HG03097 (cell line): ENCODE measurements at regions not wholly inside any gene's neighbourhood (a gene's known extent, or its start where the extent isn't known, plus 50 kb on each side); places are given as distances from the start of the nearest gene placed in this dataset.

Experiments used
- ATAC-seq: cut with Tn5 transposase; IDR thresholded peaks from one replicate; pipeline ENCODE4 v1.9.1; 2021; ENCODE audit not compliant: unreplicated experiment, low FRiP score

GRCh38 chr12:90428881-90429280 is 526.1 kb downstream of the CCER1 start:
- ATAC-seq: no peak

DNA sequence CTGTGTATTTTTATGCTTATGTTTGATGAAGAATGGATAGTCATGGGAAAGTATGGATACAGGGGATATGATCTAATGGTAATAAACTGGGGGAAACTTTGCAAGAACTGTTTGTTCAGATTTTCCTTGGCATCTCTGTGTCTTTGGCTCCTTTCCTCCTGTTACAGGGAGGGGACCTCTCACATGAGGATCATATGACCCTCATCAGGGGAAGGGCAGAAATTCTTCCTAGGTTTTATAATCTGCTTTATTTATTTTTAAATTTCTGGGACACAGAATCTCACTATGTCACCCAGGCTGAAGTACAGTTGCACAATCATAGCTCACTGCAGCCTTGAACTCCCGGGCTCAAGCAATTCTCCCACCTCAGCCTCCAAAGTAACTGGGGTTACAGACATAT is 526.5 kb downstream of the CCER1 start:
- no peak for ATAC-seq

DNA sequence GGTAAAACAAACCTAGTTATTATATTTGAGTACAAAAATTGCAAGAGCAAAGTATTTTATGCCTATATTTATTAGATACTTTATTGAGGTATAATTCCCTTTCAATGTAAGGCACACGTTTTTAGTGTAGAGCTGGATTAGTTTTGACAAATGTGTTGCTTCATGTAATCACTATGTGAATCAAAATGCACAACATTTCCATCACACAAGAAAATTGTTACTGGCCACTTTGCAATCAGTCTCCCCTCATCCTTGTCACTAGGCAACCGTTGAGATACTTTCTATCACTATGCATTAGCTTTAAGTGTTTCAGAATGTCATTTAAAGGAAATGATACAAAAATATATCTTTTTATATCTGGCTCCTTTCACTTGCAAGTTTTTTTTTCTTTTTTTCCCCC is 531.0 kb downstream of the CCER1 start:
- no peak for ATAC-seq

DNA sequence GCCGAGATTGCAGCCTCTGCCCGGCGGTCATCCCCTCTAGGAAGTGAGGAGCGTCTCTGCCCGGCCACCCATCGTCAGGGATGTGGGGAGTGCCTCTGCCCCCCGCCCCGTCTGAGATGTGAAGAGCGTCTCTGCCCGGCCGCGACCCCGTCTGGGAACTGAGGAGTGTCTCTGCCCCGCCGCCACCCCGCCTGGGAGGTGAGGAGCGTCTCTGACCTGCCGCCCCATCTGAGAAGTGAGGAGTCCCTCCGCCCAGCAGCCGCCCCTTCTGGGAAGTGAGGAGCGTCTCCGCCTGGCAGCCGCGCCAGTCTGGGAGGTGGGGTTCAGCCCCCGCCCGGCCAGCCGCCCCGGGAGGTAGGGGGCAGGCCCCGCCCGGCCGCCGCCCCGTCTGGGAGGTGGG is 544.0 kb downstream of the CCER1 start:
- ATAC-seq: no peak

DNA sequence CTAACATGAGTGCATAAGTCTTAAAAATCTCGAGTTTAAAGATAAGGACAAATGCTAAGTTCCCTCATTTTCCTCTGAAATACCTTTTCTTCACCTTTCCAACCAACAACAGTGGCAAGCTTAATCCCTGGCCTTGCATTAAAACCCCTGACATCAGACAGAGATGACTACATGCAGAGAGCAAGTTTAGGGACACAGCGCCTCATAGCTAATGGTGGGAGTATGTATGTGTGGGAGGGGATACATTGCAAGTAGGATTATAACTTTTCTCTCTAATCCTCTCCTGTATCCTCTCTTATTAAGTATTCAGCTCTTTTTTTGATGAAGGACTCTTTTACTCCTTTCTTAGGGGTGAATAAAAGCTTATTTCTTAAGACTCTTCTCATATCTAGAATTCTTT is 547.1 kb downstream of the CCER1 start:
- ATAC-seq: no peak

DNA sequence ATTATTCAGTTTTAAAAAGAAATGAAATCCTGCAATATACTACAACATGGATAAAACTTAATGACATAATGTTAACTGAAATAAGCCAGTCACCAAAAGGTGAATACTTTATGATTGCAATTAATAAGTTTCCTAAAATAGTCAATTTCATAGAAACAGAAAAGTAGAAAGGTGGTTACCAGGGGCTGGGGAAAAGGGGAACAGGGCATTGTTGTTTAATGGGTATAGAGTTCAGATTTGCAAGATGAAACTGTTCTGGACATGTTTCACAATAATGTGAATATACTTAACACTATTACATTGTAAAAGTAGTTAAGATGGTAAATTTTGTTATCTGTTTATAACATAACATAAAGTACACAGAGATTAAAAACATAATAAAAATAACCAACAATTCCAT is 550.9 kb downstream of the CCER1 start:
- ATAC-seq: peak; percentile 76

- ATAC-seq: no peak
Observed at GRCh38 chr12:90401185-90401584, 553.8 kb downstream of the CCER1 start.

DNA sequence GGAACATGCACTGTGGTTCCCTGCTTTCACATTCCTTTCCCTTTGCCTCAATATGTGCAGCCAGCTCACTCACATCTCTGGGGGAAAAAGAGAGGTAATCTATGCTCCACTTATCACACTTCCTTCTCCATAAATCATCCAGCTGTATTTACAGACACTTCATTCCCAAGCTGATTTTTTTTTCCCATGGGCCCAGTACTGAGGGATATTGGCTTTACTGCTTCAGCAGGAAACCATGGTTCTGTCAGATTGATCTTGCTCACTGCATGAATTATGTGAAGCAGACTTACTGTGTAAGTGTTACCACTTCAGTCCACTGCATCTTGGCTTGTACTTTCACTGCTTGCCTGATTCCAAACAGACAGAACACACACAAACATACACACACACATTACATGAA is 555.6 kb downstream of the CCER1 start:
- ATAC-seq: no peak

DNA sequence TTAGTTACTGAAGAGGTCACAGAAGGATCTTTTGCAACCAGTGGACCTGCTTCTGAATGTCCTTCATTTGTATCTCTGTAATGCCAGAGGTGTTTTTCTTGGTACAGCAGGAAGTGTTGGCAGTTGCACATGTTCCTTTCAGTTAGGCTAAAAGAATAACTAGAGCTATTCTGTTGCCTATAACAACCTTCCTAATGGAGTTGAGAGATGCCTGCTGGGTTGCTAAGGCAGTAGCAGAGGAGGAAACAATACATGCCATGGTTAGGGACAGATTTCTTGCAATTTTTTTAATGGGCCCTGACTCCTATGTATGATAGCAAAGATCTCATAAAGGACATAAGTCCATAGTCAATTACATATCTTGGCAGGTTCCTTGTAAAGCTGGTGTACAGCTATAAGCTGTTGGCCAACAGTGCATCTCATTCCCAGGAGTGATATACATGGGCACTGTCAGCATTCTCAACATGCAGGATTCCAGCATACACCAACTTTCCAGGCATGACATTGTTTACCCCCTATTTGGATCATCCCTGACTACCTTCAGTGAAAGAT is 556.6 kb downstream of the CCER1 start:
- ATAC-seq: no peak

DNA sequence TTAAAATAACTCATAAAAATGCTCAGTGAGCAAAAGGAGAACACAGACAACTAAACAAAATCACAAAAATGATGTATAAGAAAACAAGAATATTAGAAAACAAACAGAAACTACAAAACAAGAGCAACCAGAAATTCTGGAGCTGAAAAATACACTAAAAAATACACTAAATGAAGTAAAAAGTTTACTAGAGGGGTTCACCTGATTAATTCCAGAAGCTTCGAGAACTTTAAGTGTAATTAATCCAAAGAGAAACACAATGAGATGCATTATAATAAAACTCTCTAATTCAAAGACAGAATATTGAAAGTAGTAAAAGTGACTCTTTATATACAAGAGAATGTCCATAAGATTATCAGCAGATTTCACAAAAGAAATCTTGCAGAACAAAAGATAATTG is 558.4 kb downstream of the CCER1 start:
- no peak for ATAC-seq

DNA sequence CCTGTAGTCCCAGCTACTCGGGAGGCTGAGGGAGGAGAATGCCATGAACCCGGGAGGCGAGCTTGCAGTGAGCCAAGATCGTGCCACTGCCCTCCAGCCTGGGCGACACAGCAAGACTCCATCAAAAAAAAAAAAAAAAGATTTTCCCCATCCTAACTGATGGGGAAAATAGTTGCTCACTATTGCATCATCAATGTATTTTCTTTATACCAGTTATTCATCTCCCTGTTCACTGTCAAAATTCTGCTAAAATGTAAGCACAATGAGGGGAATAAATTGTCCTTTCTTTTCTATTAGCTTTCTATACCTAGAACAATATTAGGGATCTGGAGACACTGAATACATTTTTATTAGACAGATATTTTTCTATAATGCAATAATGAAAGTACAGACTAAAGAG is 561.3 kb downstream of the CCER1 start:
- no peak for ATAC-seq

DNA sequence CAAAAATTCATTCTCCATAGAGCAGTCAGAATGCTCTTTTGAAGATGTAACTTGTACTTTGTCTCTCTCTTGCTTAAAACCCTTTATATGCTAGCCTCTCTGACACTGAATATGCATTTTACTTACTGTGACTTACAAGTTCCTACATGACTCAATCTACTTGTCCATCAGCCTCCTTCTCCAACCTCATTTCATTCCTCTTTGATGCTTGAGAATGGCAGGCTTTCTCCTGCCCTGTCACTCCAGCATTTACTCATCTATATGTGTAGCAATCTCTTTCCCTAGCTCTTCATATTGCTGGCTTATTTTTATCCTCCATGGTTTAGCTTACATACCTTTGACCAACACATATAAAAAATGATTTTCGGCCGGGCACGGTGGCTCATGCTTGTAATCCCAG is 561.9 kb downstream of the CCER1 start:
- ATAC-seq: no peak

DNA sequence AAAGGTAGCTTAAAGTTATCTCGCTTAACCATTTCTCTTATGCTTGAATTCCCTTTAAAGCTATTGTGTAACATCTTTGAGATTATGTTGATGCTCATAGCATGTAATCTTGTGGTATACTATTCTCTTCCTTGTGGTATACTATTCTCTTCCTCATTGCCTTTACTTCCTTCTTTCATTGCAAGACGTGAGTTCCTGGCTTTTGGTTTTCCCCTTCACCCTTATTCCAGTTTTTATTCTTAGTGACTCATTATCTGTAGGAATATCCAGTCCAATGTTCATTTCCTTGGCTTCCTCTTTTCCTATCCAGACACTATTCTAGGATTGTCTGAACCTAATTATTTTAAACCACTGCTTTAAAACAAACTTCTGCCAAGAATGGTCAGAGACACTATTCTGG is 564.0 kb downstream of the CCER1 start:
- no peak for ATAC-seq

DNA sequence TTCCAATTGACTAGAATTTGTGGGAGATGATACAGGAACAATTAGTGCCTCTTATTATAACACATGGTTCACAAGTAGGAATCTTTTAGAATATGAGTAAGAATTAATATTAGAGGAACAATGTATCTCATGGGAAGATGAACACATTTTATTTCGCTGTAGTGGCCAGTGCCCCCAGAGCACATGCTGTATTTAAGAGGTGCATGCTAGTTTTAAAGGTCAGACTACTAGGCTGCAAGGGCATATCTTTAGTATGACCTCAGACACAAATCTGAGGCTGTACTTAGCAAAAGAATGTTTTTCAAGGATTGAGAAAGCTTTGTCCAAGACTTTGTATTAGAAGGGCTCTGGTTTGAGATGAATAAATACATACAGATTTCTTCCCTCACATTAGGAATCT is 586.9 kb downstream of the CCER1 start:
- ATAC-seq: no peak

GRCh38 chr12:90366286-90366685 is 588.7 kb downstream of the CCER1 start:
- ATAC-seq: no peak

DNA sequence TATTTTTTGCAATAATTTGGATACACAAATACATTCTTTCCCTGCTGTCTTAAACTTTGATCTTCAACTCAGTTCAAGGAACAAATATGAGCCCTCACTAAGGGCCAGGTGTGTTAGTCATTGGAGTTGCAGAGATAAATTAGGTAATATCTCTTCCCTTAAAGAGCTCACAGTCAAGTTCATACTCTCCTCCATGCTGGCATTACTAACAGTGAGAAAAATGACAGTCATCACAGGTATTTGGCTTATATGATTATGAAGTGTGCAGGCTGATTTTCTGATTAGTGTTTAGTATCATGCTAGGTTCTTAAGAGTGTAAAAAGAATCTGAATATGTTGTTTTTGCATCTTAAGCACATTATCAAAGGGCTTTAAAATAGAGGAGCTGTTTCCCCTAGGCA is 594.7 kb downstream of the CCER1 start:
- no peak for ATAC-seq

DNA sequence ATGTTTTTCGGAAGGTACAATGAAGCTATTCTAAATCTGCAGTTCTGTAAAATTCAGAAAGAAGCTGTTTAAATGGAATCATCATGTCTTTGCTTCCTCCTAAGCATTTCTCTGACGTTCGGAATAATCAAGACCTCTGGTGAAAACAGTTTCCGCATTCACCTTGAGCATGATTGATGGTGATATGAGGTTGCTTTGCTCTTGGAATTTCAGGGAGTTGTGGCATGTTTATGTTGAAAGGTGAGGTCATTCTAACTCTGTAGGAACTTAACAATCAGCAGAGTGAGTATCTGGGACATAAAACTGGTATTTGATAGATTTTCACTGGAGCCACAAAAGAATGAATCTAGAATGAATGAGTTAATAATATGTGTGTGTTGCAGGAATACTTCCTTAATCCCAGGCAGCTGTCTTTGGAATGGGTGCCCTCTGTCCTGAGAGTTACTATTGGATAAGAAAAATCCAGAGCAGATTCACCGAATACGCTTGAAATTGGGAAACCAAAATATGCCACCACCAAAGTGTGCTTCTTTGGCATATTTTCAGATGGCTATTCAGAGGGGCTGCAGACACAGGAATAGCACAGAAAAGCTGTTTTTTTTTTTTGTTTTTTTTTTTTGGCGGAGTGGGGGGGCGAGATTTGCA is 599.1 kb downstream of the CCER1 start:
- ATAC-seq: no peak

DNA sequence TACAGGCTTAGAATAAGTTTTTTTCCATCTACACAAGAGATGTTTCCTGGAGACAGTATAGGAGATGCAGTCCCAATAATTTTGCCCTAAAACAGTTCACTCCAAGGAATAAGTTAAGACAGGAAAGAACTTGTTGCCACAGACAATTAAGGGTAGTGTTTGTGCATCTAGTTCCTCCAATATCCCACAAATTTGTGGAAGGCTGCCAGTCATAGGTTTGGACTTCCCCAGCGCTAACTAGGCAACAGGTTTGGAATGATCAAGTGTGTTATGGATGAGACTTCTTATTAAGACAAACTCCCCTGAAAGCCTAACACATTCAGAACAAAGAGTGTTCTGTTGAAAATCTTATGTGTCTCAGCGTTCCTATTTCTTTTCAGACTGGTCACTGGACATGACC is 611.0 kb downstream of the CCER1 start:
- ATAC-seq: no peak

DNA sequence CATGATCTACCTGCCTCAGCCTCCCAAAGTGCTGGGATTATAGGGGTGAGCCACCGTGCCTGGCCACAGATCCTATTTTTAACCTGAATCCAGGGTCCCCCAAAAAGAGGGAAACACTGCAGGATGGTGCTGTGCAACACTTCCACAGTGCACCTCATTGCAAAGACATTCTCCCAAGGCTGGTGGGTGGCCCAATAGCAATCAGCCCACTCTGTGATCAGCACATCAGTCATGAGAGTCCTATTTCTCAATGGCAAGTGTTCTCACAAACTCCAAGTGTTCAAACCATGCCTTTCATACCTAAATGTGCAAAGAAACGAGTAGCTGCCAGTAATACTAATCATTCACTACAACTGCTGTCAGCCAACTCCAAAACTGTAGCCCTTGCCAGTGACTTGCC is 612.9 kb downstream of the CCER1 start:
- no peak for ATAC-seq

DNA sequence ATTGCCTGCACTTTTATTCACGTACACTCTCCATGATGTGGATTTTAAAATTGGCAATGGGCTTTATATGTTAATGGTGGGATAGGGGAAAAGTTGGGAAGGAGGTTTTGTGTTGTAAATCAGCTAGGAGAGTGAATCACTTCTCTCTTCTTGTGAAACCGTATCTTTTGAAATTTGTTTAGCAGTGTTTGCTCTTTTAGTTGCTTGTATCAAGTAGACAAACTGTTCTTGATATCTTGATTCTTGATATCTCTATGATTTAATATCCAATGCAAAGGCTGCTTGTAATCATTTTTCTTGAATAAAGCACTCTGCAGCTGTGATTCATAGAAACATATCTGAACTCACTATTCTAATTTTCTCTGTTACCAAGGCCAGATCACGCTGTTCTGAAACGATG is 615.1 kb downstream of the CCER1 start:
- no peak for ATAC-seq

DNA sequence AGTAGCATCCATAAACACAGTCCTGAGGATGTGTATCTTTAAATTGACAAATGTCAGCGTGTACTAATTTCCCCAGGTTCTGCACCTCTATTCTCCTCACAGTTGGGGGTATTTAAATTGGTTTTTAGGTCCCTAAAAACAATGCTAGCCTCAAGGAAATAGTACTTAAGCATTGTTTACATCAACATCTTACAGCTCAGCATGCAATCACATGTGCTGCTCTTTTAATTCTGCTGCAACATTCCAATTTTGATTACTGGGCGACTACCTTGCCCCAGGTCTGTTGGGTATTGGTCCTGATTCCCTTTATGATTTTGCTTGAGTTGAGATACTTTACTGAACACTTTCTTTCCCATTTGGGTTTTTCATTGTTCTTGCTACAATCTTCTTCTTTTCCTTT is 616.6 kb downstream of the CCER1 start:
- ATAC-seq: no peak

- no peak for ATAC-seq
Observed at GRCh38 chr12:90337018-90337417, 618.0 kb downstream of the CCER1 start.

- ATAC-seq: no peak
Observed at GRCh38 chr12:90335566-90335965, 619.4 kb downstream of the CCER1 start.
